Keratinocyte (primary cell): ENCODE measurements at regions not wholly inside any gene's neighbourhood (a gene's known extent, or its start where the extent isn't known, plus 50 kb on each side); places are given as distances from the start of the nearest gene placed in this dataset.

ENCODE experiments used
- EZH2 ChIP-seq: IDR thresholded peaks from one replicate; pipeline ENCODE4 v1.6.1; 2012; ENCODE audit warnings: inconsistent platforms, mild to moderate bottlenecking, low read length, moderate library complexity
- TF ChIP-seq, protein P1 (sequence below), 3 experiments: IDR thresholded peaks in 1 of 3; conservative IDR thresholded peaks in 1 of 3; optimal IDR thresholded peaks in 1 of 3; 2 replicates in 2 of 3; 3 replicates in 1 of 3; pipeline versions ENCODE3 to v1.5.1; 2011; ENCODE audit warnings: low read length in 3 of 3, mild to moderate bottlenecking in 3 of 3, moderate library complexity in 2 of 3, control low read depth in 1 of 3, inconsistent platforms in 1 of 3; ENCODE audit not compliant: insufficient read depth in 2 of 3; ENCODE audit errors: extremely low read depth in 1 of 3

DNA sequence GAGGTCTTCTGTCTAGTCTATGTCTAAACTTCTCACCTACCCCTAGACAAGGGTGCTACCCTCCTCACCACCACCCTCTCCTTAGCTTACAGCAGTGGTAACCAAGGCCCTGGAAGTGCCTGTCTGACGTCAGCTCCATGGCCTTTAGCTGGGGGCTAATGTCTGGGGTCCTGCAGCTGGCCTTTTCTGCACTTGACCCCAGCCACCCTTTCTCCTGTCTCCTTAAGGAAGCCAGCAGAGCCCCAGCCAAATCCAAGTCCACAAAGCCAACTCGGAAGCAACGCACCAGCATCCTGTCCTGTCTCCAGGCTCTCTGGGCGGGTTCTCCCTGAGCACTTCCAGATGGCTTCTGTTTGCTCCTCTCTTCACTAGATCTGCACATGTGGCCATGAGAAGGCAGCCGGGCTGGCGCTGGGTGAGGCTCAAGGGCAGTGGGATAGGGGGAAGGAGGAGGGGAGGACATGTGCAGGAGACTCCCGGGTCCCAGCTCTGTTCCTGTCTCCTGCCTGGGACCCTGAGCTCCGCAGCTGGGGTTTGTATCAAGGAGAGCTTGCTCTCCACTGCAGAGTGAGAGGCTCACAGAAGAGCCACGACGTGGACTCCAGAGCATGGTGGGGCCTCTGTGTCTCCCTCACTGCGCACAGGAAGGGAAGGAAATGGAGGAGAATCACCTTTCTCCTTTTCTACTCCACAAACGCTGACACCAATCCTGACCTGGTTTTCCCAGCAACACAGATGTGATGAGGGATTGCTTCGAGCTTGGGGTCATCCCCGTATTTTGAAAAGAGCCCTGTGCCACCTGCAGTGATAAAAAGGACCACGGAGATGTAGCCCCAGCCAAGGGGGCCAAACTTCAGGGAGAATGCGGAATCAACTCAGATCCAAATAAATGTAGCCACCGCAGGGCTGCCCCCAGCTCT is 204.2 kb downstream of the USP12 start:
- TF ChIP-seq EZH2, result no peak
- TF ChIP-seq, protein P1, sequence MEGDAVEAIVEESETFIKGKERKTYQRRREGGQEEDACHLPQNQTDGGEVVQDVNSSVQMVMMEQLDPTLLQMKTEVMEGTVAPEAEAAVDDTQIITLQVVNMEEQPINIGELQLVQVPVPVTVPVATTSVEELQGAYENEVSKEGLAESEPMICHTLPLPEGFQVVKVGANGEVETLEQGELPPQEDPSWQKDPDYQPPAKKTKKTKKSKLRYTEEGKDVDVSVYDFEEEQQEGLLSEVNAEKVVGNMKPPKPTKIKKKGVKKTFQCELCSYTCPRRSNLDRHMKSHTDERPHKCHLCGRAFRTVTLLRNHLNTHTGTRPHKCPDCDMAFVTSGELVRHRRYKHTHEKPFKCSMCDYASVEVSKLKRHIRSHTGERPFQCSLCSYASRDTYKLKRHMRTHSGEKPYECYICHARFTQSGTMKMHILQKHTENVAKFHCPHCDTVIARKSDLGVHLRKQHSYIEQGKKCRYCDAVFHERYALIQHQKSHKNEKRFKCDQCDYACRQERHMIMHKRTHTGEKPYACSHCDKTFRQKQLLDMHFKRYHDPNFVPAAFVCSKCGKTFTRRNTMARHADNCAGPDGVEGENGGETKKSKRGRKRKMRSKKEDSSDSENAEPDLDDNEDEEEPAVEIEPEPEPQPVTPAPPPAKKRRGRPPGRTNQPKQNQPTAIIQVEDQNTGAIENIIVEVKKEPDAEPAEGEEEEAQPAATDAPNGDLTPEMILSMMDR (optimal IDR thresholded peaks at IDR 0.05 in 1 of 3, IDR thresholded peaks at IDR 0.05 in 1 of 3, conservative IDR thresholded peaks at IDR 0.05 in 1 of 3; ENCODE audit: extremely low read depth in 1 of 3, insufficient read depth in 2 of 3, low read length in 3 of 3), result no peak
